Fibroblast of skin of scalp (primary cell): ENCODE measurements at regions not wholly inside any gene's neighbourhood (a gene's known extent, or its start where the extent isn't known, plus 50 kb on each side); places are given as distances from the start of the nearest gene placed in this dataset.

ENCODE experiments used
- DNase-seq: peaks from one replicate; pipeline ENCODE4 v3.0.0-alpha.2; 2013

DNA sequence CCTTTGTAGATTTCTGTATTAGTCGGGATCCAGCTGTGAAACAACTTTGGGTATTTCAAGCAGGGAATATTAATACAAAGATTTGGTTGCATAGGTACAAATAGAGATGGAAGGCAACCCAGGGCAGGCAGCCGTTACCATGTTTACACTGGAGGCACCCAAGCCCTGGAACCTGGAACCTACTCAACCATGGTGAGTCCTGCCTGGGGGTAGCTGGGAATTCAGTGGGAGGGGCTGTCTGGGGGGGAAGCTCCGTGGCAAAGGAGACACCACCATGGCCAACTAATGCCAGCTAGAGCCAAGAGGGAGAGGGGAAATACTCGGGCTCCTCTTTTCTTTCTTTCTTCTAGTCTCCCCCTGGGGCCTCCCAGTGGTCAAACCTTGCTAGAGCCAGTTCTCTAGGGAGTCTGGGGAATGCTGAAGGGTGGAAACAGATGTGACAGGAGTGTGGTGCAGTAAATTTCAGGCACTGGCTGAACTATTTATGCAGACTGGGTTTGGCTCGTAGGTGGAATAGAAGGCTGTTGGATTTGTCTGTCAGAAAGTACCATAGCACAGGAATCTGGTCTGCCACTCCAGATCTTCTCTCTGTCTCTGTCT is 91.9 kb upstream of the CACNA1E start:
- DNase-seq = no peak

GRCh38 chr1:181392133-181392532 is 91.2 kb upstream of the CACNA1E start:
- DNase-seq = no peak

DNA sequence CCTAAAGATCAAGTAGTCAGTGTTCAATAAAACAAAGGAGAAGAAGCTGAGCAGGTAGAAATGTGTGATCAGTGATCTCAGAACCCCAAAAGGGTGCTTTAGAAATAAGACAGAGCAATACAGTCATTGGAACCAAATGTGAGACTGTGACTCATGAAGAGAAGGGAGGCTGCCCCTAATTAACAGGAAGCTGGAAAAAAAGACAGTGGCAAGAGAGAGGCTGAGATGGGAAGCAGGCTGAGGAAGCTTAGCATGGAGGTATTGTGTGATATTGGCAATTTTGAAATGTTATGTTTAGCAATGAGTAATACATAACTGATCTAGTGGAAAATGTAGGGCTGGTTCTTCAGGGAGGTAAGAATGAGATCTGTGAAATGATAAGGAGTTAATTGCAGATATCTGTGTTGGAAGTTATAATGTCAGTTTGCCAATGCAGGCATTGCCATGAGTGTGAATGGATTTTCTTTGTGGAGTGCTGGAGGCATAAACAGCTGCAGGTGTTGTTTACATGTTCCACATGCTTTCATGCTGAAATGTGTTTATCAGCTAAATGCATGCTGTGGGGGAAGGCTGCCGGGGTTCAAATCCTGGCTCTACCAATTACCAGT is 90.6 kb upstream of the CACNA1E start:
- DNase-seq = no peak

GRCh38 chr1:181394766-181395165 is 88.6 kb upstream of the CACNA1E start:
- no peak for DNase-seq

DNA sequence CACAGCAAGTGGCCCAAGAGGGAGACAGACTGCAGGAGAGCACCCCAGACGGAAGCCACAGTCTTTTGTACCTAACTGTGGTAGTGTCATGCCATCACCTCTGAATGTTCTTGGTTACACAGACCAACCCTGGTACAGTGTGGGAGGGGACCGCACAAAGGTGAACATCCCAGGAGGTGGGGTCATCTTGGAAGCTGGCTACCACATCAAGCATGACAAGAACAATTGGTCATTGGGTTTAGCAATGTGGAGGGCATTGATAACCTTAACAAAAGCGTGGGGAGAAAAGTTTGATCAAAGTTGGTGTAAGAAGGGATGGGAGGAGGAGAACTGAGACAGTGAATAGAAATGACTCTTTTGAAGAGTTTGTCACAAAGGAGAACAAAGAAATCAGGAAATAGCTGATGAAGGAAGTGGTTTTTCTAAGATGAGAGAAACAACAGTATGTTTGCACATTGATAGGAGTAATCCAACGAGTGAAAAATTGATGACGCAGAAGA is 87.1 kb upstream of the CACNA1E start:
- DNase-seq = no peak

DNA sequence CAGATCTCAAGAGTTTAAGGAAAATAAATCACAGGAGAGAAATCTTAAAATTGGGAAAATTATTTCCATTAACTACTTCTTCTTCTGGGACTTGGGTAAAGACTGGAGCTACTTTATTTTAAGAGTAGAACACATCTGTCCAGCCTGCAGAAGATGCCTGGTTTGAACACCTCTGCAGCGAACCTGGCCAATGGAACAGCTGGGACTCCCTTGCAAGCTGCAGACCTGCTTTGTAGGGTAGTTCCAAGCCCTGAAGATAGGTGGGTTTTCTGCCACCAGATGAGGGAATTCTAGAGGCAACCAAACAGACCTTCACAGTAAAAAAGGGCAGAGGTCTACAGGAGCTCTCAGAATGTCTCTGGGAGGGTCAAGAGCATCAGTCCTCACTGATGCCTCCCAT is 86.5 kb upstream of the CACNA1E start:
- no peak for DNase-seq

DNA sequence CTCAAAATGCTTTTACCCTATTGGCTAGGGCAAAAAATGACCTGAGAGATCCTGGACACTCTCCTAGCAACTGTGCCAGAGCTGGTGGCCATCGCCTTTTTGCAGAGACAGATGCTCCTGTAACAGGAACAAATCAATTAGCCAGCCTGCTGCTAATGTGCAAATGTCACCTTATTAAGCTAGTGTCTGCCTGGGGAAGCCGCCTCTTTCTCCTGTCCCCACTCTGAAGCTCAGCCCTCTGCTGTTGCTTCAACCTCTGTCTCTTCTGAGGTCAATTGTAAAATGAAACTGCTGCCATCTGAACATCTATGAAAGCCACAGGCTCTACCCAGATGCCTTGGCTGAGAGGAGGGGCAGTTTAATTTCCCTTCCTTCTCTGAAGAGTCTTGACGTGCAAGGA is 85.5 kb upstream of the CACNA1E start:
- no peak for DNase-seq

DNA sequence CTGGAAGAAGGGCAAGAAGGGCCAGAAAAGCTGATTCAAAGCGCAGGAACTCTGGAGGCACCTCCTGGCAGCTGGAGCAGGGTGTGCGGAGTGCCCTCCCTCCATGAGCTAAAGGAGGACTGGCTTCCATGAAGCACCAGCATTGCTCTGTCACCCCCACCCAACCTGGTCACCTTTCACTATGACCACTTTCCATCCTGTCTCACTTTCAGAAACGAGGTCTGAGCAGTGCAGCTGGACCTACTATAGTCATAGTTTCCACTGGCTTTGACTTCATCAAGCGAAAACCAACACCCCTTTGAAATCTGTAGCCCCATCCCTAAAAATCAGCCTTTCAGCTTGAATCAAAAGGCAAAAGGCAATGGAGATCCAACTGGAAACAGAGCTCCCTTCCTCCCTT is 84.8 kb upstream of the CACNA1E start:
- no peak for DNase-seq

DNA sequence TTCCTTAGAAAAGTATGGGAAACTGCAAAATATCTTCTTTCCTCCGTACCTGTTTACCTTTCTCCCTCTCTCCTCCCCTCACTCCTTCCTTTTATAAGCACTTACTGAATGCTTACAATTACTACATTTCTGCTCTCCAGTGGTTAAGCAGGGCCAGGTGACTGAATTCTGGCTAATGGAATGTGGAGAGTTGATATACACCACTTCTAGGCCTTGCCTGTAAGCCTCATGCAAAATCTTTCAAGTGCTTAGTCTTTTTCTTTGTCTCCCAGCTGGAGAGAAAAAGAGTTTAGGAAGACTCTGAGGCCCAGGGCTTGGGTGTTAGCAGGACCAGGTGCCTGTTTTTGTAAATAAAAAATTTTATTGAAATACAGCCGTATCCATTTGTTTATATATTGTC is 77.7 kb upstream of the CACNA1E start:
- no peak for DNase-seq

DNA sequence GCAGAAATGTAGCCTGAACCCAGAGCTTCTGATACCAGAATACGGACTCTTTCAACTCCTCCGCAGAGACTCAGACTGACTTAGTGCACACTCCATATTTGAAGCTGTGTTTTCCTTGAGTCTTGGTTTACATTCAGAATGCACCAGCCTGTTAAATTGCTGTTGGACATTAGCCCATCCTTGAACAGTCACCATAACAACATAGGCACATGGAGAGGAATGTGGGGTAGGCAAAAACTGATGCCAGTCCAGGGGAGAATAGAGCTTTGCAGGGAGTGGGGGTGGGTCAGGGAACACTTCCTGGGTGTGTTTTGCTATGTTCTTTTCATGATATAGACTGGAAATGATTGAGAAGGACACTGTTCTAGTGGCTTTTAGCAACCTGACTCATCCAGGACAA is 76.3 kb upstream of the CACNA1E start:
- no peak for DNase-seq

GRCh38 chr1:181409981-181410380 is 73.3 kb upstream of the CACNA1E start:
- DNase-seq = no peak

- DNase-seq = no peak
Observed at GRCh38 chr1:181412746-181413145, 70.6 kb upstream of the CACNA1E start.

DNA sequence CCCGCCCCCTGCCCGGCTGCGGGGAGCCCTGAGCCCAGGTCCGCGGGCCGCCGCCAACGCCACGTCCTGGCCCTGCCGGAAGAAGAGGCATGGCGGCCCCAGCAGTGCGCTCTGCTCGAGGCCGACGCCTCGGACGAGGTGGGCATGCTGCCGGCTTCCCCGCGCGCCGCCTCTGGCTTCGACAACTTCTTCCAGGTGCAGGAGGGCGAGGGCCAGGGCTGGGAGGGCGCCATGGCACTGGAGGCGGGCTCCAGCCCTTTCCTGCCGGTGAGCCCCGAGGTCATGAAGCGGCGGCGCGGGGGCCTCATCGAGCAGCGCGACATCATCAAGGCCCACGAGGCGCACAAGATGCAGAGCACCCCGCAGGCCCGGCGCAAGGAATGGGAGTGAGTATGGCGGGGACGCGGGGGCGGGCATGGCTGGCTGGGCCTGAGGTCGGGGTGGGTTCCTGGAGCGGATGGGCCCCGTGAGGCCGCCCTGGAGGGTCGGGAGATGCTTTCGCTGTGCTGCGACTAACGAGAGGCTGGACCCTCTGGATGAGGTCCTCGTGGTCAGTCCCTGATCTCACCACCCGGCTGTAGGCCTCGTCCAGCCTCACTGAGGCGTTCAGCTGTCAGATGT is 70.0 kb upstream of the CACNA1E start:
- DNase-seq = no peak

DNA sequence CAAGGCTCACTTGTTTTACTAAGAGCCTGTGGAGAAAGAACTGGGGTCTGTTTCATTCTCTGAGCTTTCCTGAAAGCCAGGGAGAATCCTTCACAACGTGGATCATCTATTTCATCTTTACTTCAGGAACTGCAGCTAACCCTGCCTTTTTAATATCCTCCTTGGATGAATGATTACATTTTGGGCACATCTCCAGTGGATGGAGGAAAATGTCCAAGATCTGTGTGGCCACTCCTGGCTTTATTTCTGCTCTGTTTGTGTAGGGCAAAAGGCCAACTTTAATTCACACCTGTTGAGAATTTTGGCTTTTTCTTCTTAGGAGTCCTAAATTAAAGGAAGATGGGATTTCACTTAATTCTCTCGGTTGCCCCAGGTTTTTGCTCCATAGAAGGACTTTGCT is 69.5 kb upstream of the CACNA1E start:
- DNase-seq = no peak

GRCh38 chr1:181416268-181416860 is 67.0 kb upstream of the CACNA1E start:
- no peak for DNase-seq

GRCh38 chr1:181417915-181418314 is 65.4 kb upstream of the CACNA1E start:
- DNase-seq = no peak

- peak; percentile 24 for DNase-seq
Observed at GRCh38 chr1:181423301-181423918, 59.9 kb upstream of the CACNA1E start.

GRCh38 chr1:181424786-181425403 is 58.4 kb upstream of the CACNA1E start:
- DNase-seq = peak; percentile 70

DNA sequence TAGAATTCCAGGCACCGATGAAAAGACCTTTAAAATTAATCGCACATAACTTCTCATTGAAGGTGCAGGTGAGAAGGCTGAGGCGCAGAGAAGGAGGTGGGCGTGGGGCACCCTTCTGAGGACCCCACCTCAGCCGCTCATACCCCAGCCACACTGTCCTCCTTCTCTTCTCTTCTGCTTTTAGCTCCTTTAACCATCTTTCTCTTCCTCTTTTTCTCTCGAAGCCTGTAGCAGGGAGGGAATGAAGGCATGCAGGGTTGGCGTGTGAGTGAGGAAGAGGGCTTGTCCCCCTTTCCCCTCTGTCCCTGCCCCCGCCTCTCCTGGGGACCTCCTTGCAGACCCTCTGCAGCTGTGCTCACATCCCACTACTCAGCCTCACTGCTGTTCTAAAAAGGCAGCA is 57.8 kb upstream of the CACNA1E start:
- DNase-seq = no peak

GRCh38 chr1:181429462-181429861 is 53.9 kb upstream of the CACNA1E start:
- DNase-seq = no peak

- DNase-seq = no peak
Observed at GRCh38 chr1:181430015-181430885, 53.1 kb upstream of the CACNA1E start.
